Stomach (tissue), 4 donors: ENCODE measurements at regions not wholly inside any gene's neighbourhood (a gene's known extent, or its start where the extent isn't known, plus 50 kb on each side); places are given as distances from the start of the nearest gene placed in this dataset.

Experiments
- CTCF ChIP-seq, 7 experiments: fragments of 450-650 bp in 4 of 7; fragments of 200-600 bp in 3 of 7; sonication (generic) in 3 of 7; IDR thresholded peaks; one replicate each; pipeline ENCODE4 v1.5.1; 2016 to 2019; ENCODE audit warnings: antibody characterized with exemption in 7 of 7, control low read depth in 2 of 7, mild to moderate bottlenecking in 1 of 7
- EP300 ChIP-seq: sonication (generic); formaldehyde crosslinking; IDR thresholded peaks from one replicate; pipeline ENCODE4 v1.6.1; 2017; ENCODE audit warnings: antibody characterized with exemption
- POLR2A ChIP-seq, 4 donors: fragments of 450-650 bp; IDR thresholded peaks; one replicate each; pipeline ENCODE4 v1.6.1; 2016; ENCODE audit warnings: antibody characterized with exemption in 4 of 4, control low read depth in 2 of 4, mild to moderate bottlenecking in 1 of 4, moderate library complexity in 1 of 4
- POLR2AphosphoS5 ChIP-seq, 3 donors: sonication (generic); formaldehyde crosslinking; IDR thresholded peaks; one replicate each; pipeline ENCODE4 v1.6.1; 2016; ENCODE audit warnings: antibody characterized with exemption in 3 of 3

- TF ChIP-seq POLR2AphosphoS5 (IDR thresholded peaks at IDR 0.05) (no peak), EP300 (no peak), CTCF (IDR thresholded peaks at IDR 0.05) (no peak), POLR2A (IDR thresholded peaks at IDR 0.05) (no peak)
Observed at GRCh38 chr4:159722918-159723317, 620.0 kb downstream of the RAPGEF2 start.
